ENCODE measurements at regions not wholly inside any gene's neighbourhood (a gene's known extent, or its start where the extent isn't known, plus 50 kb on each side); places are given as distances from the start of the nearest gene placed in this dataset.

- peak; percentile 49 to 59 for DNase-seq (ENCODE audit: low read depth in 1 of 2, low spot score in 1 of 2)
Measured at GRCh38 chr10:75294866-75295701, 59.3 kb upstream of the COMTD1 start.

- DNase-seq (ENCODE audit: low read depth in 1 of 2, low spot score in 1 of 2) = no peak
Measured at GRCh38 chr10:75294518-75294865, 58.7 kb upstream of the COMTD1 start.

GRCh38 chr10:75294031-75294437, 58.3 kb upstream of the COMTD1 start:
- DNase-seq (ENCODE audit: low read depth in 1 of 2, low spot score in 1 of 2) = no peak

GRCh38 chr10:75293446-75293820, 57.7 kb upstream of the COMTD1 start:
- no peak for DNase-seq (ENCODE audit: low read depth in 1 of 2, low spot score in 1 of 2)

- DNase-seq (ENCODE audit: low read depth in 1 of 2, low spot score in 1 of 2) = no peak
Measured at GRCh38 chr10:75292794-75293445, 57.2 kb upstream of the COMTD1 start.

- no peak for DNase-seq (ENCODE audit: low read depth in 1 of 2, low spot score in 1 of 2)
Measured at GRCh38 chr10:75291805-75292204, 56.0 kb upstream of the COMTD1 start.

GRCh38 chr10:75288140-75288711, 52.5 kb upstream of the COMTD1 start:
- DNase-seq (ENCODE audit: low read depth in 1 of 2, low spot score in 1 of 2) = no peak

- no peak for DNase-seq (ENCODE audit: low read depth in 1 of 2, low spot score in 1 of 2)
Measured at GRCh38 chr10:75287697-75288096, 51.9 kb upstream of the COMTD1 start.

- no peak for DNase-seq (ENCODE audit: low read depth in 1 of 2, low spot score in 1 of 2)
Measured at GRCh38 chr10:75286901-75287300, 51.1 kb upstream of the COMTD1 start.

Data from activated CD4-positive, alpha-beta T cell treated with anti-CD3 and anti-CD28 coated beads, Interleukin-2, amount 50 U/mL, for 24 hours (primary cell).